ENCODE measurements at regions not wholly inside any gene's neighbourhood (a gene's known extent, or its start where the extent isn't known, plus 50 kb on each side); places are given as distances from the start of the nearest gene placed in this dataset.

DNA sequence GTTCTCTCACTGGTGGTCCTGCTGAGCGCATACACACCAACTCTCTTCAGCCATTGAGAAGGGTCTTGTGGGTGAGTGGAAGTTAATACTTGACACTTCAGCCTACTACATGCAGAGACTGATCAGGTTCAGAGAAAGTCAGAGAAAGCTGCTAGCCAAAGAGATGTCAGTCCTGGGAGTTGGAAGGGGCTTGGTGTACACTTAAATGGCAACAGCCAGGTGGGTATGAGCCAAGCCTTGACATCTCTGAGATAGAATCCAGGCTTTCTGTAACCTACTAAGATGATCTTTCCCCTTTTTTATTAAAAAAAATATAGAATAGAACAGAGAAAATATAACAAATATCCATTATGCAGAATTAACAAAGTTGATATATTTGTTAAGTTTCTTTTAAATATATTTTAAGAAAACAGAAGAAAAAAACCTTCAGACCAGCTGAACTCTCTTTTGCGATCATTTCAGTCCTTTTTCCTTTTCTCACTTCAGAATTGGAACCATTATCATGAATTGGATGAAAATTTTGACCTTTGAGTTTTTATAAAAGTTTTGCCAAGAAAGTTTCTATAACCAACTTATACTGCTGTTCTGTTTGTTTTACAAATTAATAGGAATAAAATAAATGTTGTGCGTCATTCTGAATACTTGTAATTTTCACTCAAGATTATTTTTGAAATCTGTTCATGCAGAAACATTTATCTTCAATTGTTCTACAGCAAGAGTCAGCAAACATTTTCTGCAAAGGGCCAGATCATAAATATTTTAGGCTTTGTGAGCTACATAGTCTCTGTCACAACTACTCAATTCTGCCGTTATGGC is 153.0 kb downstream of the RFC3 start:
- TF ChIP-seq, protein P1, sequence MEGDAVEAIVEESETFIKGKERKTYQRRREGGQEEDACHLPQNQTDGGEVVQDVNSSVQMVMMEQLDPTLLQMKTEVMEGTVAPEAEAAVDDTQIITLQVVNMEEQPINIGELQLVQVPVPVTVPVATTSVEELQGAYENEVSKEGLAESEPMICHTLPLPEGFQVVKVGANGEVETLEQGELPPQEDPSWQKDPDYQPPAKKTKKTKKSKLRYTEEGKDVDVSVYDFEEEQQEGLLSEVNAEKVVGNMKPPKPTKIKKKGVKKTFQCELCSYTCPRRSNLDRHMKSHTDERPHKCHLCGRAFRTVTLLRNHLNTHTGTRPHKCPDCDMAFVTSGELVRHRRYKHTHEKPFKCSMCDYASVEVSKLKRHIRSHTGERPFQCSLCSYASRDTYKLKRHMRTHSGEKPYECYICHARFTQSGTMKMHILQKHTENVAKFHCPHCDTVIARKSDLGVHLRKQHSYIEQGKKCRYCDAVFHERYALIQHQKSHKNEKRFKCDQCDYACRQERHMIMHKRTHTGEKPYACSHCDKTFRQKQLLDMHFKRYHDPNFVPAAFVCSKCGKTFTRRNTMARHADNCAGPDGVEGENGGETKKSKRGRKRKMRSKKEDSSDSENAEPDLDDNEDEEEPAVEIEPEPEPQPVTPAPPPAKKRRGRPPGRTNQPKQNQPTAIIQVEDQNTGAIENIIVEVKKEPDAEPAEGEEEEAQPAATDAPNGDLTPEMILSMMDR (IDR thresholded peaks at IDR 0.05; ENCODE audit: low read depth, low read length) = no peak
- TF ChIP-seq POLR2A (IDR thresholded peaks at IDR 0.05; ENCODE audit: extremely low read depth, insufficient read length) = no peak
- TF ChIP-seq MAX (IDR thresholded peaks at IDR 0.05; ENCODE audit: low read depth, low read length) = no peak
- TF ChIP-seq MYC (IDR thresholded peaks at IDR 0.05; ENCODE audit: low read depth, low read length) = no peak
